Left ventricle myocardium inferior (tissue), 1 donor: ENCODE measurements at regions not wholly inside any gene's neighbourhood (a gene's known extent, or its start where the extent isn't known, plus 50 kb on each side); places are given as distances from the start of the nearest gene placed in this dataset.

Experiments
- DNase-seq: peaks from one replicate; pipeline ENCODE4 v3.0.0-alpha.2; 2020
- H3K27ac ChIP-seq: fragments of 200-600 bp; replicated peaks from 2 replicates; pipeline ENCODE4 v1.8.0; 2021
- H3K27me3 ChIP-seq: fragments of 200-600 bp; 2 replicates; pipeline ENCODE4 v1.8.0; 2021; ENCODE audit warnings: low read depth
- H3K36me3 ChIP-seq: fragments of 200-600 bp; 2 replicates; pipeline ENCODE4 v1.8.0; 2021
- H3K4me1 ChIP-seq: fragments of 200-600 bp; 2 replicates; pipeline ENCODE4 v1.8.0; 2021
- H3K4me3 ChIP-seq: fragments of 200-600 bp; 2 replicates; pipeline ENCODE4 v1.8.0; 2021; ENCODE audit warnings: mild to moderate bottlenecking, moderate library complexity
- H3K9me3 ChIP-seq: fragments of 200-600 bp; replicated peaks from 2 replicates; pipeline ENCODE4 v1.8.0; 2021
- CTCF ChIP-seq: fragments of 200-600 bp; IDR thresholded peaks from 2 replicates; pipeline ENCODE4 v1.8.0; 2021; ENCODE audit warnings: antibody characterized with exemption, mild to moderate bottlenecking, borderline replicate concordance
- intact Hi-C: fragments of 100-400 bp; cut with micrococcal nuclease; formaldehyde crosslinking; loops from one replicate; pipeline ENCODE4 v1.11.0; 2022
- donor health status: DM: no; HTN: yes; CAD: no; lungs with severe emphysema.

- no peak for DNase-seq
These were observed 58.2 kb upstream of the NUPR2 start for GRCh38 chr7:56174346-56174874.

More at GRCh38 chr7:56174346-56174874, 58.2 kb upstream of the NUPR2 start:
- H3K27me3 ChIP-seq, result peaks cover 62% of the 10 kb centered on the region
- peaks cover 16% of the 10 kb centered on the region for H3K4me1 ChIP-seq
- H3K36me3 ChIP-seq, result no peaks in the 10 kb centered on the region
- H3K27ac ChIP-seq, result no peak overlapping the region
- H3K4me3 ChIP-seq, result peak overlapping the region; percentile 65
- no peaks in the 10 kb centered on the region for H3K9me3 ChIP-seq
- TF ChIP-seq CTCF, result no peak
- intact Hi-C loops, result no loop called here
